AG04450 (cell line): ENCODE measurements at regions not wholly inside any gene's neighbourhood (a gene's known extent, or its start where the extent isn't known, plus 50 kb on each side); places are given as distances from the start of the nearest gene placed in this dataset.

ENCODE experiments used
- CTCF ChIA-PET: fragments of 300-600, 350-600 bp; formaldehyde crosslinking; extraction: SDS; loops from one replicate; lab custom pipeline; 2022; ENCODE audit warnings: antibody characterized with exemption, inconsistent platforms; lab: Charles Lee
- POLR2A ChIA-PET: fragments of 350-600 bp; formaldehyde crosslinking; extraction: SDS; loops from one replicate; lab custom pipeline; 2021; ENCODE audit warnings: antibody characterized with exemption, inconsistent platforms; lab: Yijun Ruan, JAX
- DNase-seq: peaks from one replicate; pipeline ENCODE4 v3.0.0-alpha.2; 2011; ENCODE audit warnings: low read depth, low spot score
- H3K27ac ChIP-seq: one replicate; pipeline ENCODE4 v1.5.1; 2012; ENCODE audit warnings: low read depth, low read length, control low read depth
- H3K27me3 ChIP-seq: one replicate; pipeline ENCODE4 v1.6.0; 2012; ENCODE audit warnings: low read length; ENCODE audit not compliant: control insufficient read depth, insufficient read depth
- H3K4me3 ChIP-seq: 2 replicates; pipeline ENCODE4 v1.5.1; 2011; ENCODE audit warnings: mild to moderate bottlenecking, low read depth, low read length, control low read depth
- H3K9me3 ChIP-seq: 2 replicates; pipeline ENCODE4 v1.5.1; 2012; ENCODE audit warnings: low read length; ENCODE audit not compliant: control insufficient read depth, insufficient read depth
- CTCF ChIP-seq: IDR thresholded peaks from 2 replicates; pipeline ENCODE4 v1.5.1; 2011; ENCODE audit warnings: low read depth, low read length, control low read depth, inconsistent platforms

GRCh38 chr13:29676535-29676934 is 81.0 kb upstream of the SLC7A1 start:
- CTCF ChIA-PET, result no interaction called here
- no peak for DNase-seq
- POLR2A ChIA-PET, result interaction anchor here (1.3 kb wide), 1 partner anchor 26 kb away, joined by 3 read pairs; no protein-coding TSS in a partner anchor
- TF ChIP-seq CTCF, result no peak
- no peaks in the 10 kb centered on the region; the same call in 1 of the 2 replicates for H3K9me3 ChIP-seq
- no peak overlapping the region for H3K27ac ChIP-seq
- H3K27me3 ChIP-seq, result peaks cover 4% of the 10 kb centered on the region
- no peak overlapping the region for H3K4me3 ChIP-seq

- CTCF ChIA-PET, result no interaction called here
- Histone ChIP-seq H3K27me3 (no peaks in the 10 kb centered on the region), H3K27ac (no peak overlapping the region), H3K4me3 (no peak overlapping the region), H3K9me3 (no peaks in the 10 kb centered on the region; the same call in 1 of the 2 replicates)
- TF ChIP-seq CTCF, result no peak
- DNase-seq, result no peak
- POLR2A ChIA-PET, result no interaction called here
Measured at GRCh38 chr13:29674532-29674931, 79.0 kb upstream of the SLC7A1 start.

GRCh38 chr13:29664591-29664990 is 69.1 kb upstream of the SLC7A1 start:
- Histone ChIP-seq H3K9me3 (peaks cover 5% of the 10 kb centered on the region; the same call in 1 of the 2 replicates), H3K27me3 (no peaks in the 10 kb centered on the region), H3K4me3 (no peak overlapping the region), H3K27ac (no peak overlapping the region)
- CTCF ChIA-PET, result no interaction called here
- POLR2A ChIA-PET, result no interaction called here
- no peak for TF ChIP-seq CTCF
- no peak for DNase-seq

- no peak for DNase-seq
- POLR2A ChIA-PET, result no interaction called here
- Histone ChIP-seq H3K27me3 (no peaks in the 10 kb centered on the region), H3K4me3 (no peak overlapping the region), H3K9me3 (no peaks in the 10 kb centered on the region), H3K27ac (no peak overlapping the region)
- CTCF ChIA-PET, result no interaction called here
- TF ChIP-seq CTCF, result no peak
Measured at GRCh38 chr13:29654843-29655547, 59.5 kb upstream of the SLC7A1 start.

GRCh38 chr13:29654384-29654783 is 58.9 kb upstream of the SLC7A1 start:
- no peaks in the 10 kb centered on the region for H3K9me3 ChIP-seq
- CTCF ChIA-PET, result no interaction called here
- H3K4me3 ChIP-seq, result no peak overlapping the region
- POLR2A ChIA-PET, result no interaction called here
- no peak overlapping the region for H3K27ac ChIP-seq
- no peak for TF ChIP-seq CTCF
- no peaks in the 10 kb centered on the region for H3K27me3 ChIP-seq
- DNase-seq, result no peak
